Liver (tissue), 3 donors: ENCODE measurements at regions not wholly inside any gene's neighbourhood (a gene's known extent, or its start where the extent isn't known, plus 50 kb on each side); places are given as distances from the start of the nearest gene placed in this dataset.

Experiments
- NR2F2 ChIP-seq: IDR thresholded peaks from 2 replicates; pipeline ENCODE4 v1.6.1; 2016; ENCODE audit warnings: antibody characterized with exemption
- RXRA ChIP-seq, 2 donors: IDR thresholded peaks; 2 replicates each; pipeline ENCODE4 v1.6.1; 2017 to 2018; ENCODE audit warnings: antibody characterized with exemption in 2 of 2, mild to moderate bottlenecking in 1 of 2
- SP1 ChIP-seq: IDR thresholded peaks from 2 replicates; pipeline ENCODE4 v1.6.1; 2018; ENCODE audit warnings: antibody characterized with exemption, mild to moderate bottlenecking
- YY1 ChIP-seq: IDR thresholded peaks from 2 replicates; pipeline ENCODE4 v1.6.1; 2016; ENCODE audit warnings: antibody characterized with exemption, mild to moderate bottlenecking
- TF ChIP-seq, protein P1 (sequence below): fragments of 150-350 bp; IDR thresholded peaks from 2 replicates; pipeline ENCODE4 v1.5.1; 2017; ENCODE audit warnings: improper control_type of control experiment, low read depth, low read length; ENCODE audit not compliant: missing input control
- TF ChIP-seq, protein P2 (sequence below): IDR thresholded peaks from 2 replicates; pipeline ENCODE4 v1.6.1; 2016; ENCODE audit warnings: antibody characterized with exemption, mild to moderate bottlenecking
- donor health status: healthy.
- donor health status: healthy.

DNA sequence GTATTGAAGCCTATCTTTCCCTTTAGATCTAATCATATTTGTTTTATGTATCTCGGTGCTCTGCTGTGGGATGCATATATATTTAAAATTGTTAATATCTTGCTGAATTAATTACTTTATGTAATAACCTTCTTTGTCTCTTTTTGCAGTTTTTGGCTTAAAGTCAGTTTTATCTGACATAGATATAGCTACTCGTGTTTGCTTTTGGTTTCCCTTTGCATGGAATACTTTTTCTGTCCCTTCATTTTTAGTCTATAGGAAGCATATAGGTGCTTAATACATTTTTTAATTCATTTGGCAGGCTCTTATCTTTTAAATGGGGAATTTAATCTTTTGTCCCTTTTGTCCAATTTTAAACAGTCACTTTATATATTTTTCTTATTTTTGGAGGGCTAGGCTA, 360.6 kb upstream of the PRR16 start:
- TF ChIP-seq NR2F2, result no peak
- no peak for TF ChIP-seq YY1
- TF ChIP-seq SP1, result no peak
- TF ChIP-seq, protein P1, sequence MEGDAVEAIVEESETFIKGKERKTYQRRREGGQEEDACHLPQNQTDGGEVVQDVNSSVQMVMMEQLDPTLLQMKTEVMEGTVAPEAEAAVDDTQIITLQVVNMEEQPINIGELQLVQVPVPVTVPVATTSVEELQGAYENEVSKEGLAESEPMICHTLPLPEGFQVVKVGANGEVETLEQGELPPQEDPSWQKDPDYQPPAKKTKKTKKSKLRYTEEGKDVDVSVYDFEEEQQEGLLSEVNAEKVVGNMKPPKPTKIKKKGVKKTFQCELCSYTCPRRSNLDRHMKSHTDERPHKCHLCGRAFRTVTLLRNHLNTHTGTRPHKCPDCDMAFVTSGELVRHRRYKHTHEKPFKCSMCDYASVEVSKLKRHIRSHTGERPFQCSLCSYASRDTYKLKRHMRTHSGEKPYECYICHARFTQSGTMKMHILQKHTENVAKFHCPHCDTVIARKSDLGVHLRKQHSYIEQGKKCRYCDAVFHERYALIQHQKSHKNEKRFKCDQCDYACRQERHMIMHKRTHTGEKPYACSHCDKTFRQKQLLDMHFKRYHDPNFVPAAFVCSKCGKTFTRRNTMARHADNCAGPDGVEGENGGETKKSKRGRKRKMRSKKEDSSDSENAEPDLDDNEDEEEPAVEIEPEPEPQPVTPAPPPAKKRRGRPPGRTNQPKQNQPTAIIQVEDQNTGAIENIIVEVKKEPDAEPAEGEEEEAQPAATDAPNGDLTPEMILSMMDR, result no peak
- TF ChIP-seq, protein P2, sequence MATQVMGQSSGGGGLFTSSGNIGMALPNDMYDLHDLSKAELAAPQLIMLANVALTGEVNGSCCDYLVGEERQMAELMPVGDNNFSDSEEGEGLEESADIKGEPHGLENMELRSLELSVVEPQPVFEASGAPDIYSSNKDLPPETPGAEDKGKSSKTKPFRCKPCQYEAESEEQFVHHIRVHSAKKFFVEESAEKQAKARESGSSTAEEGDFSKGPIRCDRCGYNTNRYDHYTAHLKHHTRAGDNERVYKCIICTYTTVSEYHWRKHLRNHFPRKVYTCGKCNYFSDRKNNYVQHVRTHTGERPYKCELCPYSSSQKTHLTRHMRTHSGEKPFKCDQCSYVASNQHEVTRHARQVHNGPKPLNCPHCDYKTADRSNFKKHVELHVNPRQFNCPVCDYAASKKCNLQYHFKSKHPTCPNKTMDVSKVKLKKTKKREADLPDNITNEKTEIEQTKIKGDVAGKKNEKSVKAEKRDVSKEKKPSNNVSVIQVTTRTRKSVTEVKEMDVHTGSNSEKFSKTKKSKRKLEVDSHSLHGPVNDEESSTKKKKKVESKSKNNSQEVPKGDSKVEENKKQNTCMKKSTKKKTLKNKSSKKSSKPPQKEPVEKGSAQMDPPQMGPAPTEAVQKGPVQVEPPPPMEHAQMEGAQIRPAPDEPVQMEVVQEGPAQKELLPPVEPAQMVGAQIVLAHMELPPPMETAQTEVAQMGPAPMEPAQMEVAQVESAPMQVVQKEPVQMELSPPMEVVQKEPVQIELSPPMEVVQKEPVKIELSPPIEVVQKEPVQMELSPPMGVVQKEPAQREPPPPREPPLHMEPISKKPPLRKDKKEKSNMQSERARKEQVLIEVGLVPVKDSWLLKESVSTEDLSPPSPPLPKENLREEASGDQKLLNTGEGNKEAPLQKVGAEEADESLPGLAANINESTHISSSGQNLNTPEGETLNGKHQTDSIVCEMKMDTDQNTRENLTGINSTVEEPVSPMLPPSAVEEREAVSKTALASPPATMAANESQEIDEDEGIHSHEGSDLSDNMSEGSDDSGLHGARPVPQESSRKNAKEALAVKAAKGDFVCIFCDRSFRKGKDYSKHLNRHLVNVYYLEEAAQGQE, result no peak
- TF ChIP-seq RXRA (IDR thresholded peaks at IDR 0.05), result no peak
